ENCODE measurements at regions not wholly inside any gene's neighbourhood (a gene's known extent, or its start where the extent isn't known, plus 50 kb on each side); places are given as distances from the start of the nearest gene placed in this dataset.

GRCh38 chr10:25661632-25662031 is 272.4 kb upstream of the MYO3A start:
- no peak overlapping the region for H3K4me3 ChIP-seq (ENCODE audit: low read depth, poor library complexity, severe bottlenecking)
- no peak for DNase-seq (ENCODE audit: low spot score in 2 of 2)
- WGBS, 2 donors, result 64 to 75% methylated on average over 3 of the region's 3 CpGs
- intact Hi-C loops (cut with DNase I; ENCODE audit: low total_unique reads), result no loop called here
- TF ChIP-seq CTCF (IDR thresholded peaks at IDR 0.05) (no peak), POLR2A (IDR thresholded peaks at IDR 0.05) (no peak)

- H3K4me3 ChIP-seq (ENCODE audit: low read depth, poor library complexity, severe bottlenecking), result no peak overlapping the region
- TF ChIP-seq CTCF (IDR thresholded peaks at IDR 0.05) (no peak), POLR2A (IDR thresholded peaks at IDR 0.05) (no peak)
- DNase-seq (ENCODE audit: low spot score in 2 of 2), result no peak
- intact Hi-C loops (cut with DNase I; ENCODE audit: low total_unique reads), result loop anchor here (5.0 kb wide), 1 partner anchor 739 kb away; no protein-coding TSS in a partner anchor
- WGBS, 2 donors, result 36 to 51% methylated on average over 3 of the region's 3 CpGs
These were observed 267.8 kb upstream of the MYO3A start for GRCh38 chr10:25666276-25666675.

- no peak overlapping the region for H3K4me3 ChIP-seq (ENCODE audit: low read depth, poor library complexity, severe bottlenecking)
- intact Hi-C loops (cut with DNase I; ENCODE audit: low total_unique reads), result no loop called here
- DNase-seq (ENCODE audit: low spot score in 2 of 2), result no peak
- TF ChIP-seq POLR2A (IDR thresholded peaks at IDR 0.05) (no peak), CTCF (IDR thresholded peaks at IDR 0.05) (no peak)
- WGBS, 2 donors, result 71 to 73% methylated on average over 7 of the region's 7 CpGs
These were observed 258.8 kb upstream of the MYO3A start for GRCh38 chr10:25675204-25675603.

- TF ChIP-seq CTCF (IDR thresholded peaks at IDR 0.05) (no peak), POLR2A (IDR thresholded peaks at IDR 0.05) (no peak)
- intact Hi-C loops (cut with DNase I; ENCODE audit: low total_unique reads), result no loop called here
- H3K4me3 ChIP-seq (ENCODE audit: low read depth, poor library complexity, severe bottlenecking), result no peak overlapping the region
- DNase-seq (ENCODE audit: low spot score in 2 of 2), result no peak
- WGBS, 2 donors, result 67 to 93% methylated on average over 1 of the region's 1 CpG
These were observed 258.4 kb upstream of the MYO3A start for GRCh38 chr10:25675615-25676014.

GRCh38 chr10:25678220-25678619 is 255.8 kb upstream of the MYO3A start:
- no peak for DNase-seq (ENCODE audit: low spot score in 2 of 2)
- intact Hi-C loops (cut with DNase I; ENCODE audit: low total_unique reads), result no loop called here
- TF ChIP-seq POLR2A (IDR thresholded peaks at IDR 0.05) (no peak), CTCF (IDR thresholded peaks at IDR 0.05) (no peak)
- H3K4me3 ChIP-seq (ENCODE audit: low read depth, poor library complexity, severe bottlenecking), result no peak overlapping the region

GRCh38 chr10:25678666-25679065 is 255.4 kb upstream of the MYO3A start:
- intact Hi-C loops (cut with DNase I; ENCODE audit: low total_unique reads), result no loop called here
- no peak overlapping the region for H3K4me3 ChIP-seq (ENCODE audit: low read depth, poor library complexity, severe bottlenecking)
- TF ChIP-seq CTCF (IDR thresholded peaks at IDR 0.05) (no peak), POLR2A (IDR thresholded peaks at IDR 0.05) (no peak)
- WGBS, 2 donors, result 39 to 44% methylated on average over 2 of the region's 2 CpGs
- DNase-seq (ENCODE audit: low spot score in 2 of 2), result no peak
